ENCODE measurements at regions not wholly inside any gene's neighbourhood (a gene's known extent, or its start where the extent isn't known, plus 50 kb on each side); places are given as distances from the start of the nearest gene placed in this dataset.

DNA sequence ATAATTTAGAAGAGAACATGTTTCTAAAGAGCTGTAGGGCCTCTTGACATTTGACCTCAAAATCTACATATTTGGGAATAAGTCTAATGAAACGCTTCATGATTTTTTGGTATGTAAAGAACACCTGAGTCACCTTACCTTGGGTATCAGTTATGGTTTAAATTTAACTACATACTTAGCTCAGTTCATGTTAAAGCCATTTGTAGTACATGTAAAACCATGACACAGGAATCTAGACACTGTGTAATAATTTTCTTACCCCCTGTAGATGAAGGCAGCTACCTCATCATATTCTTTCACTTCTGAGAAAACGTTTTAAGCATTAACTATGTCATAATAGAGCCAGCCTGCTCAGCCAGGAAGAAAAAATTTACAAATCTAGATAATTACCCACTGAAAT is 105.8 kb upstream of the CPNE8 start:
- Histone ChIP-seq H4K8ac (ENCODE audit: extremely low read depth, insufficient read depth, low read length) (no peak overlapping the region), H3K18ac (ENCODE audit: extremely low read depth, low read length) (no peak overlapping the region), H4K20me1 (replicated peaks in 1 of 2; ENCODE audit: control insufficient read depth in 1 of 2, insufficient read depth in 2 of 2, low read length in 2 of 2) (no peaks in the 10 kb centered on the region), H2BK15ac (ENCODE audit: low read length) (no peak overlapping the region), H3K23ac (ENCODE audit: insufficient read length) (no peak overlapping the region), H4K5ac (ENCODE audit: insufficient read length, low read depth, low read length) (no peak overlapping the region), H3K27ac (ENCODE audit: low read depth, low read length) (no peak overlapping the region), H3K9me3 (ENCODE audit: insufficient read depth in 2 of 2, low read depth in 1 of 2, low read length in 1 of 2) (no peaks in the 10 kb centered on the region), H2BK20ac (ENCODE audit: low read length) (no peak overlapping the region), H3K4ac (replicated peaks; ENCODE audit: insufficient read length, low read depth, low read length) (no peak overlapping the region), H3K27me3 (replicated peaks in 1 of 4; ENCODE audit: control insufficient read depth in 3 of 4, extremely low read depth in 1 of 4, insufficient read depth in 3 of 4, low read length in 3 of 4) (no peaks in the 10 kb centered on the region), H3K4me2 (ENCODE audit: insufficient read depth in 1 of 2, low read depth in 2 of 2, low read length in 2 of 2) (no peak overlapping the region), H3K79me2 (ENCODE audit: control insufficient read depth in 1 of 2, insufficient read depth in 2 of 2, low read length in 2 of 2) (no peaks in the 10 kb centered on the region), H3K4me3 (ENCODE audit: extremely low read depth in 1 of 4, insufficient read depth in 2 of 4, low read depth in 3 of 4, low read length in 4 of 4) (no peak overlapping the region), H3K79me1 (ENCODE audit: low read depth, low read length) (no peaks in the 10 kb centered on the region), H3K56ac (replicated peaks; ENCODE audit: insufficient read length, low read depth, low read length) (no peak overlapping the region), H3K23me2 (ENCODE audit: low read depth, low read length) (no peaks in the 10 kb centered on the region), H3K4me1 (replicated peaks in 1 of 4; ENCODE audit: control insufficient read depth in 3 of 4, insufficient read depth in 4 of 4, low read length in 3 of 4) (no peaks in the 10 kb centered on the region), H2BK120ac (replicated peaks; ENCODE audit: low read depth, low read length) (no peak overlapping the region), H3K9ac (replicated peaks in 1 of 4; ENCODE audit: extremely low read depth in 1 of 4, low read depth in 3 of 4, low read length in 3 of 4) (no peak overlapping the region), H3K14ac (ENCODE audit: insufficient read length) (no peak overlapping the region), H2BK5ac (ENCODE audit: low read depth, low read length) (no peak overlapping the region), H3K36me3 (ENCODE audit: control insufficient read depth in 2 of 4, insufficient read depth in 4 of 4, low read length in 3 of 4) (no peaks in the 10 kb centered on the region), H4K91ac (replicated peaks; ENCODE audit: insufficient read length, low read length) (no peak overlapping the region), H2AFZ (ENCODE audit: low read length) (no peak overlapping the region), H2AK5ac (ENCODE audit: low read depth, low read length) (no peak overlapping the region), H2BK12ac (ENCODE audit: low read depth, low read length) (no peak overlapping the region)
- no peak for DNase-seq (ENCODE audit: low read depth in 1 of 2, low spot score in 2 of 2)
- WGBS, 2 experiments (ENCODE audit: extremely low coverage in 1 of 2, insufficient coverage in 1 of 2, insufficient read length in 1 of 2, insufficient replicate concordance in 2 of 2, low coverage in 1 of 2, low lambda C conversion rate in 2 of 2, missing lambda C conversion rate in 1 of 2) = 86% methylated on average over 2 of the region's 2 CpGs; no CpG with 5 or more reads in 1 of the 2 experiments
- ChIA-PET POLR2A (ENCODE audit: partially characterized antibody) (interaction anchor here (0.6 kb wide), 1 partner anchor 91 kb away, joined by 3 read pairs; no protein-coding TSS in a partner anchor), CTCF (ENCODE audit: partially characterized antibody) (interaction anchor here (0.8 to 1.2 kb wide), 4 partner anchors 24 to 293 kb away, joined by 3 to 4 read pairs (median 3); no protein-coding TSS in a partner anchor)
- FAIRE-seq = no peak
- no peak for TF ChIP-seq SRF (IDR thresholded peaks at IDR 0.05; ENCODE audit: low read depth, low read length)
- no peak for TF ChIP-seq CHD2 (IDR thresholded peaks at IDR 0.05; ENCODE audit: low read length)
